ENCODE measurements at regions not wholly inside any gene's neighbourhood (a gene's known extent, or its start where the extent isn't known, plus 50 kb on each side); places are given as distances from the start of the nearest gene placed in this dataset.

DNA sequence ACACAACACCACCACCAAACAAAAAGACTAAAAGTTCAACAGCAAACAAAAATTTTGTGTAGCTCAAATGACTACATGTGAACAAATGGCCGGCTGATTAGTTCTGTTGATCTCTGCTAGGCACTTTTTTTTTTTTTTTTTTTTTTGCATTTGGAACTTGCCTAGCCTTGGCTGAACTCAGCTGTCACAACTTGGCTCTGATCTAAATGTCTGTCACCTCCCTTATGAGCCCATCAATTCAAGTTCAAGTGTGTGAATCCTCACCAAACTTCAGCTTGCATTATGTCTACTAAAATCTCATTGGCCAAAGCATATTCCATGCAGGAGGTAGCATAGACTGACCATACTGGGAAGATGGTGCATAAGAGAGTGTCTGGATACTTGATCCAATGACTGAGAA lies 606.5 kb upstream of the ADGRL4 start:
- no peak overlapping the region for H3K4me3 Mint-ChIP-seq
- no peaks in the 10 kb centered on the region for H3K27me3 Mint-ChIP-seq (ENCODE audit: low read depth)
- H3K36me3 Mint-ChIP-seq (ENCODE audit: insufficient read depth in 2 of 2), result no peaks in the 10 kb centered on the region
- ATAC-seq (replicated peaks in 1 of 2) (no peak), DNase-seq (no peak)
- no peak overlapping the region for H3K27ac Mint-ChIP-seq
- H3K4me1 Mint-ChIP-seq (ENCODE audit: low read depth), result no peaks in the 10 kb centered on the region
- peaks cover 0 to 3% of the 10 kb centered on the region in 2 donors for H3K9me3 Mint-ChIP-seq

DNA sequence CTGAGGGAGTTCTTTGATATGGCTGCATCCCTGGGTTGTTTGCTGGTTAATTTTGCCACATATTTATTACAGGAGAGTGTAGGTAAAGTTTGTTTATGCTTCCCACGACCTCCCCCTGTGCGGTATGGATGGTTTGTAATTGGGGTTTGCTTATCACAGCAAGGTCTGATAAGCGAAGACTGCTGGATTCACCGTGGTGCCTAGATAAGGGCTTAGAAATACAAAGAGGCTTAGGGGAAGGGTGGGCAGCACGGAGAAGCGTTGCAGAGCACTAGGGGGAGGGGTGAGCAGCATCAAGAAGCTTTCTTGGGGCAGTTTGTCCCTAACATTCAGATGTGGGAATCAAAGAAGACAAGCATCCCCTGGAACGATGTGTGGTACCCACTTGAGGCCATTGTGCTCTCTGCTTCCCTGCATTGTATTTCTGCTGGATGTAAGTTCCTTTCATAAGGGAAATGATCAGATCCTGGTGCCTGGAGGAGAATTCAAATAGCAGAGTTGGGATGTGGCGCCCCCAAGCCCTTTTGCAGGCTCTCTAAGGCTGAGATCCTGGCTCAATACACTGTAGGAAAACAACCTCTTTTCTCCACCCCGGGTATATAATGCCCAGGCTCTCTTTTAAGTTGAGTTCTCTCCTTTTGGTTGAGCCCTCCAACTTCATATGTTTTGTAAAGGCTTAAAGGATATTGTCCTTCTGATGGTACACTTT lies 598.1 kb upstream of the ADGRL4 start:
- DNase-seq (no peak), ATAC-seq (replicated peaks in 1 of 2) (no peak)
- H3K4me3 Mint-ChIP-seq, result no peak overlapping the region
- H3K9me3 Mint-ChIP-seq, result peaks cover 1 to 3% of the 10 kb centered on the region in 2 donors
- H3K4me1 Mint-ChIP-seq (ENCODE audit: low read depth), result no peaks in the 10 kb centered on the region
- H3K27me3 Mint-ChIP-seq (ENCODE audit: low read depth), result no peaks in the 10 kb centered on the region
- H3K36me3 Mint-ChIP-seq (ENCODE audit: insufficient read depth in 2 of 2), result no peaks in the 10 kb centered on the region
- no peak overlapping the region for H3K27ac Mint-ChIP-seq

DNA sequence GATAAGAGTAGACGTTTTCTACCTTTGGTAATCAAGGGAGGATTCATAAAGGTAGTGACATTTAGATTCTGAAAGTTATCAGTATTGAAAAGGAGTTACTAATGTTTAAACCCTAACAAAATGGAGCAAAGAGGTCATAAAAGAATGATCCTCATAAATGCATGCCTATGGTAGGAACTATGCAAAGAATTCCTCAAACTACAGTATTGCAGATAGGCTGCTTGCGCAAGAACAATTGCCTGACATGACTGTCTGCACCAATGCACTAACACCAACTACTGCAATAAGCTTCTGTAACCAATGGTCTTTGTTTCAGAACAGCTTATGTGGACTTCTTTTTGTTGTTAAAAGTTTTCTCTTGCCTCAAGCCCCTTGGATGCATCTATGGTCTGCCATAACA lies 597.3 kb upstream of the ADGRL4 start:
- Mint-ChIP-seq H3K36me3 (ENCODE audit: insufficient read depth in 2 of 2) (no peaks in the 10 kb centered on the region), H3K27ac (no peak overlapping the region), H3K27me3 (ENCODE audit: low read depth) (no peaks in the 10 kb centered on the region), H3K4me1 (ENCODE audit: low read depth) (no peaks in the 10 kb centered on the region), H3K9me3 (peaks cover 1 to 3% of the 10 kb centered on the region in 2 donors), H3K4me3 (no peak overlapping the region)
- ATAC-seq (replicated peaks in 1 of 2), result no peak
- DNase-seq, result no peak

DNA sequence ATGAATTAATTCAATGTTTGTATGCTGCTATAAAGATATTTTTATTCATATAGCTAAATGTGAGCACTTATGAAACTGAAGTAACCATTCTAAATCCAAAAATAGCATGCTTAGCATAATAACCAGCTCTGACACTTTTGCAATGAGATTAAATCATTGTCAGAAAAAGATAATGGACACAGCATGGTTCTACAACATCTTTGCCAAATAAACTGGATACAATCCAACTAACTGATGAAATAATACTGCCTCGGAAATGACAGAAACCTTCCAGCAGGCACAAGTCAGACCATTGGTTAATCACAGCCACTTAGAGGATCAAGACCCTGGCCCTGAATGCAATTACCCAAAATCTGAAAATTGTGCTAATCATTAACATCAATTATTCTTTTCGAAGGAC lies 592.7 kb upstream of the ADGRL4 start:
- H3K27me3 Mint-ChIP-seq (ENCODE audit: low read depth), result no peaks in the 10 kb centered on the region
- ATAC-seq (replicated peaks in 1 of 2) (no peak), DNase-seq (no peak)
- H3K27ac Mint-ChIP-seq, result no peak overlapping the region
- H3K4me1 Mint-ChIP-seq (ENCODE audit: low read depth), result no peaks in the 10 kb centered on the region
- peaks cover 1 to 2% of the 10 kb centered on the region in 2 donors for H3K9me3 Mint-ChIP-seq
- no peak overlapping the region for H3K4me3 Mint-ChIP-seq
- H3K36me3 Mint-ChIP-seq (ENCODE audit: insufficient read depth in 2 of 2), result no peaks in the 10 kb centered on the region

DNA sequence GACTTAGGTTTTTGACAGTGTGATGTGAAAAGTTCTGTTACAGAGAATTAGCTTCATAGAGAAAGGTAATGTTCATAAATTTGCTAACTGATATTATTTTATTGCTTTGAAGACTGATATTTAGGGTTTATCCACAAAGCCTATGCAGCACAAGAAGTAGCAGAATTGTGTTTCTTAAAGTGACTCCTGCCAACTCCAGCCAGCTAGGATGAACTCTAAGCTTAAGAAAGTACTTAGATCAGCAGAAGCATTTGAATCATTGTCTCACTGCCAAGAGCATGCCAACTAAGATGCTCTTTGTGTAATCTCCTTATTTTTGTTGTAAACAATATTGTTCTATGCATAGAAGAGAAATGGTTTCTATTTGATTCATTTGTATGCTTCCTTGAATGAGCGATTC lies 589.4 kb upstream of the ADGRL4 start:
- no peaks in the 10 kb centered on the region for H3K27me3 Mint-ChIP-seq (ENCODE audit: low read depth)
- no peaks in the 10 kb centered on the region for H3K4me1 Mint-ChIP-seq (ENCODE audit: low read depth)
- DNase-seq (no peak), ATAC-seq (replicated peaks in 1 of 2) (no peak)
- peaks cover 0 to 3% of the 10 kb centered on the region in 2 donors for H3K9me3 Mint-ChIP-seq
- H3K27ac Mint-ChIP-seq, result no peak overlapping the region
- H3K36me3 Mint-ChIP-seq (ENCODE audit: insufficient read depth in 2 of 2), result no peaks in the 10 kb centered on the region
- H3K4me3 Mint-ChIP-seq, result no peak overlapping the region

DNA sequence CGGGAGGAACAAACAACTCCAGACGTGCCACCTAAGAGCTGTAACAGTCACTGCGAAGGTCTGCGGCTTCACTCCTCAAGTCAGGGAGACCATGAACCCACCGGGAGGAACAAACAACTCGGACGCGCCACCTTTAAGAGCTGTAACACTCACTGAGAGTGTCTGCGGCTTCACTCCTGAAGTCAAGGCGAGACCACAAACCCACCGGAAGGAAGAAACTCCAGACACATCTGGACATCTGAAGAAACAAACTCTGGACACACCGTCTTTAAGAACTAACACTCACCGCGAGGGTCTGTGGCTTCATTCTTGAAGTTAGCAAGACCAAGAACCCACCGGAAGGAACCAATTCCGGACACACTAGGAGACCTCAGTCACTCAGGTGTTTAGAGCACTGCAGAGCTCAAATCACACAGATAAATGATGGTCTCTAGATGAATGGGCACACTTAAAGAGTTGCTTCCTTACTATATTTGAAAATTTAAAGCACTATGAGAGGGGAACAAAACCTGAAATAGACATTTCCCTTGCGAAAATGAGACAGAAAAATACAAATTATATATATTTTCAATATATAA lies 587.7 kb upstream of the ADGRL4 start:
- no peak for DNase-seq
- Mint-ChIP-seq H3K9me3 (peaks cover 0 to 3% of the 10 kb centered on the region in 2 donors), H3K4me1 (ENCODE audit: low read depth) (no peaks in the 10 kb centered on the region), H3K27me3 (ENCODE audit: low read depth) (no peaks in the 10 kb centered on the region), H3K27ac (no peak overlapping the region), H3K4me3 (no peak overlapping the region), H3K36me3 (ENCODE audit: insufficient read depth in 2 of 2) (no peaks in the 10 kb centered on the region)
- no peak for ATAC-seq (replicated peaks in 1 of 2)

DNA sequence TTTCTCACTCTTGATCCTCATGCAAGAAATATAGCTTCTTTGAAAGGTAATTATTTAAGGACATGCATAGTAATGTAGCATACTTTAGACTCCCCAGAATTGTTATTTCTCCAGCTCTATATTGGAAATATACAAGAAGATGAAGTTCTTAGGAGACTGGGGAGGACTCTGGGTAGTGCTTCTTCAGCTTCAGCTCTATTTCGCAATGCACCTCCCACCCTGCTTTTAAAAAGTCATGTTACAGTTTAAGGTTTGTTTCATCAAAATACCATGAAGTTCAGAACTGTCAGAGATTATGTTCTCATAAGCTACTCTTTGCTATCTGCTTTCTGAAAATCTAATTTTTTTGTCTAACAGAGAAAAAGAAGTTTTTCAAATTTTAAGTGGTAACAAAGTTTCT lies 586.2 kb upstream of the ADGRL4 start:
- no peaks in the 10 kb centered on the region for H3K27me3 Mint-ChIP-seq (ENCODE audit: low read depth)
- H3K4me3 Mint-ChIP-seq, result no peak overlapping the region
- H3K36me3 Mint-ChIP-seq (ENCODE audit: insufficient read depth in 2 of 2), result no peaks in the 10 kb centered on the region
- no peak overlapping the region for H3K27ac Mint-ChIP-seq
- H3K4me1 Mint-ChIP-seq (ENCODE audit: low read depth), result no peaks in the 10 kb centered on the region
- no peak for DNase-seq
- peaks cover 0 to 1% of the 10 kb centered on the region in 2 donors for H3K9me3 Mint-ChIP-seq
- ATAC-seq (replicated peaks in 1 of 2), result no peak

DNA sequence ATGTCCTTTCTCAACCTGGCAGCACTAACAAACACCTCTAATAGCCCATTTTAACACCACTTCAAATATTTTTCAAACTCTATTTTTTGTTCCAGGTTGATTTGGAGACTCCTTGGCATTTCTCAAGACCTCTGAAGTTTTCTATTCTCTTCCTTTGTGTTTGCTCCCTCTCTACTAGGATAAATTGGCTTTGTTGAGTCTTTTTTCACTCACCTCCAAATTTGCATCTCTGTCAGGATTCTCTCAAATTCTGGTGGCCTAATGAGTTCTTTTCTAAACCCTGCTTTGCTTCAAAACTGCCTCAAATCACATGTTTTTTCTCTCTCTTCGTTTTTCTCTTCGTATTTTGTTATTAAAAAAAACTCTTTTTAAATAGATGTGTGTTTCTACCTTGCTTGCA lies 582.2 kb upstream of the ADGRL4 start:
- no peaks in the 10 kb centered on the region for H3K27me3 Mint-ChIP-seq (ENCODE audit: low read depth)
- no peak overlapping the region for H3K27ac Mint-ChIP-seq
- DNase-seq (no peak), ATAC-seq (replicated peaks in 1 of 2) (no peak)
- H3K4me1 Mint-ChIP-seq (ENCODE audit: low read depth), result no peaks in the 10 kb centered on the region
- no peaks in the 10 kb centered on the region for H3K36me3 Mint-ChIP-seq (ENCODE audit: insufficient read depth in 2 of 2)
- peaks cover 4 to 7% of the 10 kb centered on the region in 2 donors for H3K9me3 Mint-ChIP-seq
- H3K4me3 Mint-ChIP-seq, result no peak overlapping the region

DNA sequence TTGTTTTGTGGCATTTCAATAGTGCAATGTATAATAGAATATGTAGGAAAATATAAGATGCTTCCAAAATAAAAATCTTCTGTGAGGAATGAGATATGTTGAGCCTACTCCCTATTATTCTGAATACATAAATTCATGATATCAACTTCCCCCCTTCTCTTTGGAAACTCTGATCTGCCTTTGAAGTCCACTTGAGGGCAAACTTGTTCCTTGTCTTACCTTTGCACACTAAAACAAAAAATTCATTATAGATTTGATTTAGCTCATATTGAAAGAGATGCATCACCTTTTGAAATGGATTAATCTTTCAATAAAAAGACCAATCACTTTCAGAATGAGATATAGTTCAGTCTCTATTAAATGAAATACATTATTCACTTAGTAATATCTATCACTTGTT lies 580.7 kb upstream of the ADGRL4 start:
- Mint-ChIP-seq H3K9me3 (peaks cover 4 to 5% of the 10 kb centered on the region in 2 donors), H3K27ac (no peak overlapping the region), H3K4me1 (ENCODE audit: low read depth) (no peaks in the 10 kb centered on the region), H3K4me3 (no peak overlapping the region), H3K27me3 (ENCODE audit: low read depth) (no peaks in the 10 kb centered on the region), H3K36me3 (ENCODE audit: insufficient read depth in 2 of 2) (no peaks in the 10 kb centered on the region)
- DNase-seq (no peak), ATAC-seq (replicated peaks in 1 of 2) (no peak)

DNA sequence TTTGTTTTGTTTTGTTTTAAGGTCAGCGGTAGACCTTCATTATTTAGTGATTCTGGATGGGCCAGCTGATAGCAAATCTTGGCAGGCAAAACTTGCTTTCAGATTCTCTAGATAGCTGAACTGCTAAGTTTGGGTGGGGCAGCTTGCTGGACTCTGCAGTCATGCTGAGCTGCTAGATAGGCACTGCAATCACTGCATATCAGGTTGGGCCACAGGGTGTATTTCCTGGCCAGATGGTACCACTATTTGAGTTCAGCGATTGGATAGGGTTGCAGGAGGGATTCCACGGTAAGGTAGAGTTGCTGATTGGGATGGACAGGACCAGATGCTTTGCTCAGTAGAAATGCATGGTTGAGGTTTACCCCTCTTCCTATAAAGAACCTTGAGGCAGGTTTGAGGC lies 579.3 kb upstream of the ADGRL4 start:
- Mint-ChIP-seq H3K36me3 (ENCODE audit: insufficient read depth in 2 of 2) (no peaks in the 10 kb centered on the region), H3K4me3 (no peak overlapping the region), H3K27me3 (ENCODE audit: low read depth) (no peaks in the 10 kb centered on the region), H3K9me3 (peaks cover 5% of the 10 kb centered on the region in 2 donors), H3K4me1 (ENCODE audit: low read depth) (no peaks in the 10 kb centered on the region), H3K27ac (no peak overlapping the region)
- ATAC-seq (replicated peaks in 1 of 2), result no peak
- DNase-seq, result no peak

DNA sequence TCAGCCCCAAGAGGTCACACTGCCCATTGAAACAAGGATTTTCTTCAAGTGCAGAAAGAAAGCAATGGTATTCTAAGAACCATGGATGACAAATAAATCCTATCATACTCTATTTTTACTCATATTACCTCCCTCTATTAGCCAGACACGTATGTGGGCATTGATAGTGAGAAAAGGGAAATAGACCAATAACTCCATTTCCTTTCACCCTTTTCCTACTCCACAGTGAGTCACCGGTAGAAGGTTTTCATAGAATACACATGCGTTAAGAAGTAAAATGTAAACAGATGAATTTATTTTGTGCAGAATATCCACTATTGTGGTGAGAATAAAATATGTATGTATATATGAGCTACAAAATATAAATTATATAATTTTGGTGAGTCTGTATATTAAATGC lies 568.9 kb upstream of the ADGRL4 start:
- Mint-ChIP-seq H3K4me1 (ENCODE audit: low read depth) (no peaks in the 10 kb centered on the region), H3K4me3 (no peak overlapping the region), H3K27me3 (ENCODE audit: low read depth) (no peaks in the 10 kb centered on the region), H3K9me3 (peaks cover 2% of the 10 kb centered on the region in 2 donors), H3K27ac (no peak overlapping the region), H3K36me3 (ENCODE audit: insufficient read depth in 2 of 2) (no peaks in the 10 kb centered on the region)
- no peak for DNase-seq
- ATAC-seq (replicated peaks in 1 of 2), result no peak

DNA sequence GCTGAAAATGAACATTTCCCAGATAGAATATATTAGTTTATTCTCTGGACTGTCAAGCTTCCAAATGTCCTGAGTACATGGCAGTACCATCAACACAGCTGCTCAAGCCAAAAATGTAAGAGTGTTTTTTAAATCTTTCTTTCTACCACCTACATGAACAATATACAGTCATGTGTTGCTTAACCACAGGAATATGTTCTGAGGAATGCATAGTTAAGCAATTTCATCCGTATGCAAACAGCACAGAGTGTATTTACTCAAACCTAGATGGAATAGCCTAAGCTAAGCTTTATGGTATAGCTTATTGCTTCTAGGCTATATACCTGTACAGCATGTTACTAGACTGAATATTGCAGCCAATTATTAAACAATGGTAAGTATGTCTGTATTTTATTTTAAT lies 561.9 kb upstream of the ADGRL4 start:
- no peak for DNase-seq
- ATAC-seq (replicated peaks in 1 of 2), result no peak
- H3K9me3 Mint-ChIP-seq, result peaks cover 2 to 6% of the 10 kb centered on the region in 2 donors
- H3K27me3 Mint-ChIP-seq (ENCODE audit: low read depth), result no peaks in the 10 kb centered on the region
- H3K36me3 Mint-ChIP-seq (ENCODE audit: insufficient read depth in 2 of 2), result no peaks in the 10 kb centered on the region
- no peak overlapping the region for H3K27ac Mint-ChIP-seq
- H3K4me3 Mint-ChIP-seq, result no peak overlapping the region
- no peaks in the 10 kb centered on the region for H3K4me1 Mint-ChIP-seq (ENCODE audit: low read depth)

DNA sequence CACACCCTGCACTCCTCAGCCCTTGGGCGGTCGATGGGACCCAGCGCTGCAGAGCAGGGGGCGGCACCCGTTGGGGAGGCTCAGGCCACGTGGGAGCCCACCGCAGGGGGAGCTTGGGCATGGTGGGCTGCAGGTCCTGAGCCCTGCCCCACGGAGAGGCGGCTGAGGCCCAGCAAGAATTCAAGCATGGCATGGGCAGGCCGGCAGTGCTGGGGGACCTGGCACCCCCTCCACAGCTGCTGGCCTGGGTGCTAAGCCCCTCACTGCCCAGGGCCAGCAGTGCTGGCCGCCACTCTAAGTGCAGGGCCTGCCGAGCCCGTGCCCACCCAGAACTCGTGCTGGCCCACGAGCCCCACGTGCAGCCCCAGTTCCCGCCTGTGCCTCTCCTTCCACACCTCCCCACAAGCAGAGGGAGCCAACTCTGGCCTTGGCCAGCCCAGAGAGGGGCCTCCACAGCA lies 555.0 kb upstream of the ADGRL4 start:
- H3K4me3 Mint-ChIP-seq, result no peak overlapping the region
- H3K36me3 Mint-ChIP-seq (ENCODE audit: insufficient read depth in 2 of 2), result peaks cover 0 to 1% of the 10 kb centered on the region in 2 donors
- no peaks in the 10 kb centered on the region for H3K27me3 Mint-ChIP-seq (ENCODE audit: low read depth)
- H3K4me1 Mint-ChIP-seq (ENCODE audit: low read depth), result no peaks in the 10 kb centered on the region
- no peak for DNase-seq
- H3K27ac Mint-ChIP-seq, result no peak overlapping the region
- ATAC-seq (replicated peaks in 1 of 2), result no peak
- H3K9me3 Mint-ChIP-seq, result peaks cover 8 to 10% of the 10 kb centered on the region in 2 donors

DNA sequence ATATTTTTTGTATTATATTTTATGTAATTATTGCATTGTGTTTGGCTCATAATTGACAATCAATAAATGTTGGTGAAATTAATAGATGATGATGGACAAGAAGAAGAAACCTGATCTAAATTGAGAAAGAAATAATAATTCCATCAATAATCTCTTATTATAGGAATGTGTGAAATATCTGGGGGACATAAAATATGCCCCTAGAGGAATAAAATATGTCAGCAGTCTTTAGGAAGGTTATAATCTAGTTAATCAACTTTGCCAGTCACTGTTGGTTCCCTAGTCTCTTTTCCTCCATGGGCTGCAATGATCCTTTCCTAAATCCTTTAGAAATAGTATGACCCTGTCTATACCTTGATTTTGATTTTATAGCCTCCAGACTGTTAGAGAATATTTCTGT lies 549.7 kb upstream of the ADGRL4 start:
- no peak for ATAC-seq (replicated peaks in 1 of 2)
- Mint-ChIP-seq H3K9me3 (peaks cover 3 to 10% of the 10 kb centered on the region in 2 donors), H3K36me3 (ENCODE audit: insufficient read depth in 2 of 2) (peaks cover 0 to 1% of the 10 kb centered on the region in 2 donors), H3K27ac (no peak overlapping the region), H3K4me1 (ENCODE audit: low read depth) (no peaks in the 10 kb centered on the region), H3K27me3 (ENCODE audit: low read depth) (no peaks in the 10 kb centered on the region), H3K4me3 (no peak overlapping the region)
- DNase-seq, result no peak

All from activated T-cell treated with anti-CD3 and anti-CD28 coated beads, Interleukin-2, amount 50 U/mL, for 72 hours (primary cell).